OCI-LY7 (cell line): ENCODE measurements at regions not wholly inside any gene's neighbourhood (a gene's known extent, or its start where the extent isn't known, plus 50 kb on each side); places are given as distances from the start of the nearest gene placed in this dataset.
"Not testable (repeated sequence)": the region's sequence is repeated elsewhere in the genome, so short reads cannot be mapped to it uniquely, and the experiment has no call there.

Source experiments
- BruUV-seq: library from RNA; stranded (reverse); fragments of 400-500 nt; replicated peaks from 2 replicates; lab custom pipeline; 2021; lab: Mats Ljungman, UMichigan
- CTCF ChIA-PET: fragments of 300-600 bp; sonication (Branson Sonifier 250); formaldehyde crosslinking; loops from one replicate; lab custom pipeline; 2022; ENCODE audit warnings: antibody characterized with exemption; ENCODE audit not compliant: unreplicated experiment; lab: Charles Lee
- POLR2A ChIA-PET: fragments of 300-600 bp; sonication (Branson Sonifier 250); formaldehyde crosslinking; loops from one replicate; lab custom pipeline; 2022; ENCODE audit warnings: antibody characterized with exemption; lab: Charles Lee
- DNase-seq: peaks from one replicate; pipeline ENCODE4 v3.0.0-alpha.2; 2015; ENCODE audit warnings: low spot score
- H2AFZ ChIP-seq: fragments of 200-600 bp; sonication (generic), shearing (Covaris generic); 2 replicates; pipeline ENCODE4 v1.6.1; 2014; ENCODE audit warnings: mild to moderate bottlenecking, antibody characterized with exemption, low read length, moderate library complexity
- H3K27ac ChIP-seq: fragments of 200-600 bp; sonication (generic); 2 replicates; pipeline ENCODE4 v1.5.1; 2014; ENCODE audit warnings: mixed run types, low read depth, mild to moderate bottlenecking, moderate library complexity, low read length, inconsistent platforms; ENCODE audit not compliant: poor library complexity, severe bottlenecking
- H3K36me3 ChIP-seq: fragments of 200-600 bp; sonication (generic); 2 replicates; pipeline ENCODE4 v1.6.1; 2014; ENCODE audit warnings: mild to moderate bottlenecking, antibody characterized with exemption, low read length, moderate library complexity, mixed read lengths; ENCODE audit not compliant: insufficient read depth
- H3K4me1 ChIP-seq: fragments of 200-600 bp; sonication (generic); 2 replicates; pipeline ENCODE4 v1.5.1; 2014; ENCODE audit warnings: mild to moderate bottlenecking, low read length; ENCODE audit not compliant: insufficient read depth, poor library complexity, severe bottlenecking
- H3K4me2 ChIP-seq: fragments of 200-600 bp; sonication (generic); 2 replicates; pipeline ENCODE4 v1.6.1; 2014; ENCODE audit warnings: mild to moderate bottlenecking, low read length
- H3K4me3 ChIP-seq: fragments of 200-600 bp; sonication (generic); 2 replicates; pipeline ENCODE4 v1.5.1; 2014; ENCODE audit warnings: mild to moderate bottlenecking, low read depth, low read length; ENCODE audit not compliant: poor library complexity, severe bottlenecking
- H3K79me2 ChIP-seq: fragments of 200-600 bp; sonication (generic); 2 replicates; pipeline ENCODE4 v1.6.1; 2016; ENCODE audit warnings: low read depth, mild to moderate bottlenecking, low read length, moderate library complexity, mixed read lengths; ENCODE audit not compliant: insufficient read depth
- H3K9me2 ChIP-seq: fragments of 200-600 bp; sonication (generic); 2 replicates; pipeline ENCODE4 v1.6.1; 2016; ENCODE audit warnings: mild to moderate bottlenecking, low read length, mixed read lengths; ENCODE audit not compliant: insufficient read depth
- H3K9me3 ChIP-seq: fragments of 200-600 bp; sonication (generic); 2 replicates; pipeline ENCODE4 v1.6.1; 2014; ENCODE audit warnings: mild to moderate bottlenecking, mixed run types, low read length, mixed read lengths
- H4K20me1 ChIP-seq: fragments of 200-600 bp; sonication (generic); 2 replicates; pipeline ENCODE4 v1.6.1; 2014; ENCODE audit warnings: mild to moderate bottlenecking, antibody characterized with exemption, low read length, moderate library complexity, mixed read lengths; ENCODE audit not compliant: insufficient read depth
- CTCF ChIP-seq: fragments of 200-600 bp; sonication (generic); conservative IDR thresholded peaks from 2 replicates; pipeline ENCODE4 v1.5.1; 2014; ENCODE audit warnings: mild to moderate bottlenecking, antibody characterized with exemption, low read length, moderate library complexity, mixed read lengths
- EZH2phosphoT487 ChIP-seq: fragments of 200-600 bp; sonication (generic); IDR thresholded peaks from 2 replicates; pipeline ENCODE4 v1.6.1; 2018; ENCODE audit warnings: low read depth, borderline replicate concordance, mild to moderate bottlenecking, mixed run types, antibody characterized with exemption, low read length, moderate library complexity, mixed read lengths
- intact Hi-C: fragments of 100-400 bp; cut with micrococcal nuclease; formaldehyde crosslinking; loops from one replicate; pipeline ENCODE4 v1.10.0; 2022; ENCODE audit not compliant: unreplicated experiment

GRCh38 chr7:101727184-101727583 lies 90.2 kb upstream of the CUX1 start:
- intact Hi-C loops = no loop called here
- POLR2A ChIA-PET = no interaction called here
- no peak overlapping the region for H3K27ac ChIP-seq

GRCh38 chr7:101728128-101728527 lies 89.3 kb upstream of the CUX1 start:
- Histone ChIP-seq H3K36me3 (no peaks in the 10 kb centered on the region), H3K4me2 (no peak overlapping the region), H3K4me3 (no peak overlapping the region), H3K4me1 (peaks cover 5% of the 10 kb centered on the region), H3K9me3 (peaks cover 7% of the 10 kb centered on the region; the same call in 1 of the 2 replicates), H3K27ac (no peak overlapping the region), H3K79me2 (no peaks in the 10 kb centered on the region), H4K20me1 (no peaks in the 10 kb centered on the region), H2AFZ (no peak overlapping the region), H3K9me2 (no peaks in the 10 kb centered on the region)
- no peak for DNase-seq
- ChIA-PET CTCF (no interaction called here), POLR2A (interaction anchor here (1.0 kb wide), 1 partner anchor 13 kb away, joined by 3 read pairs; no protein-coding TSS in a partner anchor)
- no peak for TF ChIP-seq CTCF
- TF ChIP-seq EZH2phosphoT487 = no peak
- BruUV-seq = no TSS peak
- intact Hi-C loops = no loop called here

More at GRCh38 chr7:101727184-101727583, 90.2 kb upstream of the CUX1 start:
- DNase-seq = no peak
- Histone ChIP-seq H4K20me1 (no peaks in the 10 kb centered on the region), H2AFZ (no peak overlapping the region), H3K36me3 (no peaks in the 10 kb centered on the region), H3K4me2 (no peak overlapping the region), H3K4me3 (no peak overlapping the region), H3K9me2 (no peaks in the 10 kb centered on the region), H3K9me3 (peaks cover 7% of the 10 kb centered on the region; the same call in 1 of the 2 replicates), H3K4me1 (peaks cover 5% of the 10 kb centered on the region), H3K79me2 (no peaks in the 10 kb centered on the region)
- CTCF ChIA-PET = no interaction called here
- BruUV-seq = no TSS peak
- TF ChIP-seq CTCF = no peak
- TF ChIP-seq EZH2phosphoT487 = no peak

GRCh38 chr7:101728873-101729240 lies 88.6 kb upstream of the CUX1 start:
- H3K79me2 ChIP-seq, H4K20me1 ChIP-seq, BruUV-seq, DNase-seq, H3K4me2 ChIP-seq, H3K4me3 ChIP-seq, H3K9me2 ChIP-seq, H3K36me3 ChIP-seq, H2AFZ ChIP-seq, intact Hi-C loops, H3K27ac ChIP-seq, H3K9me3 ChIP-seq, H3K4me1 ChIP-seq, CTCF ChIA-PET: not testable (repeated sequence)
- POLR2A ChIA-PET = interaction anchor here (1.0 kb wide), 1 partner anchor 48 kb away, joined by 4 read pairs; no protein-coding TSS in a partner anchor
